Fibroblast of lung (primary cell): ENCODE measurements at regions not wholly inside any gene's neighbourhood (a gene's known extent, or its start where the extent isn't known, plus 50 kb on each side); places are given as distances from the start of the nearest gene placed in this dataset.

ENCODE experiments used
- CTCF ChIP-seq, 2 donors: IDR thresholded peaks in 1 of 2; conservative IDR thresholded peaks in 1 of 2; 1 replicate in 1 of 2; 2 replicates in 1 of 2; pipeline ENCODE4 v1.5.1; 2011 to 2012; ENCODE audit warnings: low read length in 2 of 2, control low read depth in 1 of 2, inconsistent platforms in 1 of 2, low read depth in 1 of 2, mild to moderate bottlenecking in 1 of 2
- EZH2 ChIP-seq: IDR thresholded peaks from 2 replicates; pipeline ENCODE4 v1.5.1; 2012; ENCODE audit warnings: low read length, control low read depth, mild to moderate bottlenecking; ENCODE audit errors: missing control alignments

GRCh38 chr20:43385914-43386313, 71.8 kb upstream of the SRSF6 start:
- TF ChIP-seq CTCF (conservative IDR thresholded peaks at IDR 0.05 in 1 of 2, IDR thresholded peaks at IDR 0.05 in 1 of 2; ENCODE audit: low read depth in 1 of 2, low read length in 2 of 2): no peak
- TF ChIP-seq EZH2: no peak
